K562 (cell line): ENCODE measurements at regions not wholly inside any gene's neighbourhood (a gene's known extent, or its start where the extent isn't known, plus 50 kb on each side); places are given as distances from the start of the nearest gene placed in this dataset.
"Not testable (repeated sequence)": the region's sequence is repeated elsewhere in the genome, so short reads cannot be mapped to it uniquely, and the experiment has no call there.

Experiments
- ATAC-seq: fragments of 200-7000 bp; cut with Tn5 transposase; 3 replicates; pipeline ENCODE4 v1.9.1; 2020; ENCODE audit warnings: moderate library complexity
- BruUV-seq: library from RNA; stranded (reverse); fragments of 400-500 nt; replicated peaks from 2 replicates; lab custom pipeline; 2021; lab: Mats Ljungman, UMichigan
- CTCF ChIA-PET: fragments of 300-600 bp; formaldehyde crosslinking; extraction: SDS; loops from one replicate; lab custom pipeline; 2021; ENCODE audit warnings: low intra/inter-chr PET ratio; lab: Yijun Ruan, JAX
- POLR2A ChIA-PET: fragments of 300-600, 350-650 bp; sonication (Branson Sonifier 250); formaldehyde crosslinking; extraction: SDS; loops from one replicate; lab custom pipeline; 2021; ENCODE audit warnings: antibody characterized with exemption, inconsistent platforms; lab: Yijun Ruan, JAX
- DNase-seq, 4 experiments: peaks; one replicate each; pipeline versions ENCODE4 v3.0.0 to v3.0.0-alpha.2; 2011 to 2018; ENCODE audit warnings: low spot score in 3 of 4, mixed read lengths in 3 of 4; ENCODE audit errors: extremely low read depth in 1 of 4
- FAIRE-seq: peaks from 2 replicates; lab custom pipeline; 2011; peaks lifted over from hg19 to GRCh38; lab: Jason Lieb, UNC
- H2AFZ ChIP-seq: 2 replicates; pipeline ENCODE4 v1.6.0; 2011; ENCODE audit warnings: low read depth, low read length, control low read depth, inconsistent platforms
- H3K27ac ChIP-seq: fragments of 200-600 bp; 3 replicates; pipeline ENCODE4 v1.8.0; 2011; ENCODE audit warnings: low read depth, mild to moderate bottlenecking, control low read depth, inconsistent platforms, low read length, moderate library complexity, mixed read lengths; ENCODE audit errors: extremely low read depth
- H3K27me3 ChIP-seq, 2 experiments: fragments of 300-600 bp in 1 of 2; 2 replicates in 1 of 2; 3 replicates in 1 of 2; pipeline versions ENCODE4 v1.6.0 to v1.8.0; 2011; ENCODE audit warnings: inconsistent platforms in 2 of 2, low read length in 2 of 2, mild to moderate bottlenecking in 1 of 2, mixed read lengths in 1 of 2, moderate library complexity in 1 of 2; ENCODE audit not compliant: control insufficient read depth in 2 of 2, insufficient read depth in 2 of 2
- H3K36me3 ChIP-seq: fragments of 300-600 bp; 3 replicates; pipeline ENCODE4 v1.8.0; 2011; ENCODE audit warnings: mild to moderate bottlenecking, low read length, inconsistent platforms; ENCODE audit not compliant: control insufficient read depth, insufficient read depth
- H3K4me1 ChIP-seq, 2 experiments: fragments of 200-600 bp in 1 of 2; replicated peaks in 1 of 2; 2 replicates in 1 of 2; 3 replicates in 1 of 2; pipeline versions ENCODE4 v1.5.1 to v1.8.0; 2011; ENCODE audit warnings: inconsistent platforms in 2 of 2, low read length in 2 of 2, mild to moderate bottlenecking in 1 of 2, mixed read lengths in 1 of 2, moderate library complexity in 1 of 2; ENCODE audit not compliant: control insufficient read depth in 2 of 2, insufficient read depth in 2 of 2
- H3K4me2 ChIP-seq: 2 replicates; pipeline ENCODE4 v1.6.1; 2011; ENCODE audit warnings: low read length, control low read depth, inconsistent platforms, mixed read lengths; ENCODE audit not compliant: insufficient read depth
- H3K4me3 ChIP-seq: fragments of 200-600 bp; sonication (generic), shearing (Covaris generic); 2 replicates; pipeline ENCODE4 v1.5.1; 2016; ENCODE audit warnings: control low read depth, inconsistent platforms
- H3K79me2 ChIP-seq: fragments of 200-600 bp; 3 replicates; pipeline ENCODE4 v1.8.0; 2011; ENCODE audit warnings: low read length, inconsistent platforms; ENCODE audit not compliant: control insufficient read depth, insufficient read depth
- H3K9ac ChIP-seq, 2 experiments: 2 replicates each; pipeline versions ENCODE4 v1.6.0 to v1.6.1; 2011; ENCODE audit warnings: low read depth in 2 of 2, low read length in 2 of 2, control low read depth in 1 of 2, inconsistent platforms in 1 of 2, mild to moderate bottlenecking in 1 of 2, mixed read lengths in 1 of 2; ENCODE audit not compliant: insufficient read depth in 1 of 2
- H3K9me1 ChIP-seq: one replicate; pipeline ENCODE4 v1.6.0; 2011; ENCODE audit warnings: inconsistent platforms, mild to moderate bottlenecking, low read length, moderate library complexity; ENCODE audit not compliant: control insufficient read depth, insufficient read depth
- H3K9me3 ChIP-seq: replicated peaks from 2 replicates; pipeline ENCODE4 v1.5.1; 2011; ENCODE audit warnings: low read depth, low read length, inconsistent platforms; ENCODE audit not compliant: control insufficient read depth, insufficient read depth
- H4K20me1 ChIP-seq: replicated peaks from 2 replicates; pipeline ENCODE4 v1.6.1; 2011; ENCODE audit warnings: low read length, inconsistent platforms, mixed read lengths; ENCODE audit not compliant: control insufficient read depth, insufficient read depth
- CEBPB ChIP-seq: fragments of 450-650 bp; IDR thresholded peaks from 2 replicates; pipeline ENCODE4 v1.6.1; 2016; ENCODE audit warnings: missing genetic modification characterization, missing compliant biosample characterization
- DEAF1 ChIP-seq: fragments of 450-650 bp; formaldehyde crosslinking; IDR thresholded peaks from 2 replicates; pipeline ENCODE4 v1.4.0; 2020; ENCODE audit warnings: mild to moderate bottlenecking, moderate library complexity
- MAZ ChIP-seq, 2 experiments: fragments of 450-650 bp in 1 of 2; sonication (generic) in 1 of 2; formaldehyde crosslinking; IDR thresholded peaks in 1 of 2; conservative IDR thresholded peaks in 1 of 2; 2 replicates each; pipeline versions ENCODE4 v1.4.0 to v1.5.0; 2020; ENCODE audit warnings: mild to moderate bottlenecking in 1 of 2, missing genetic modification reagents in 1 of 2
- WGBS: fragments of 100-300 bp; shearing (Covaris generic); methylation state at CpG from one replicate; pipeline ENCODE4 v1.1.6; 2016; ENCODE audit warnings: low coverage, mixed read lengths; ENCODE audit not compliant: insufficient coverage; ENCODE audit errors: missing lambda C conversion rate; 5-methylcytosine and 5-hydroxymethylcytosine counted together
- in situ Hi-C: fragments of 300-500 bp; cut with MboI; formaldehyde crosslinking; loops from 4 replicates; pipeline ENCODE4 v1.15.0; 2018; ENCODE audit warnings: inconsistent platforms, mixed read lengths
- intact Hi-C: fragments of 100-400 bp; cut with micrococcal nuclease; formaldehyde crosslinking; loops from 2 replicates; pipeline ENCODE4 v1.14.2; 2022
- TF ChIP-seq, protein P1 (sequence below), 2 experiments: fragments of 450-650 bp; formaldehyde crosslinking in 1 of 2; IDR thresholded peaks; 2 replicates each; pipeline versions ENCODE4 v1.4.0 to v1.6.1; 2014 to 2020; ENCODE audit warnings: mild to moderate bottlenecking in 2 of 2, borderline replicate concordance in 1 of 2, low read depth in 1 of 2

DNA sequence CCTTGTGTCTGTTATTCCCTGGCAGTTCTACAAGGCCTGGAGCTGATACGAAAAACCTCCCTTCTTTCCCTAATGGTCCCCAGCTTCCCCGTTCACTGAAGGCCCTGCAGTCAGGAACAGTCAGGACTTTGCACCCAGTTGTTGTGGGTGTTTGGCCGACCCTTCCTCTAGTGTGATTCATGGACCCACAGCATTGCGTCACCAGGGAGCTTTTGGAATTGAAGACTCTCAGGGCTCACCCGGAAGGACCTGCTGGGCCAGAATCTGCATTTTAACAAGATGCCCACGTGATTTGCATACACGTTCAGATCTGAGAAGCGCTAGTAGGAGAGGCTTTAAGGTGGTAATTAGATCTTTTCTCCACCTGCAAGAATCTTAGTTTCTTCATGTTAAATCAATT is 136.8 kb upstream of the CCZ1B start:
- intact Hi-C loops, POLR2A ChIA-PET, H3K9ac ChIP-seq, H3K4me3 ChIP-seq, ATAC-seq, CTCF ChIA-PET, BruUV-seq, DNase-seq, H4K20me1 ChIP-seq, H3K27ac ChIP-seq, H3K4me2 ChIP-seq, H3K27me3 ChIP-seq, H3K4me1 ChIP-seq, H3K79me2 ChIP-seq, FAIRE-seq, H3K9me1 ChIP-seq, H3K9me3 ChIP-seq, H2AFZ ChIP-seq, H3K36me3 ChIP-seq: not testable (repeated sequence)
- in situ Hi-C loops, result loop anchor here (25.0 kb wide), 3 partner anchors 349 to 1324 kb away; no protein-coding TSS in a partner anchor
- WGBS, result 41% methylated on average over 6 of the region's 8 CpGs
- TF ChIP-seq CEBPB (tag), result 0 out of 2 replicates have a peak, but pooled peaks have one; percentile 9

- H3K27me3 ChIP-seq, H3K9me3 ChIP-seq, H3K36me3 ChIP-seq, BruUV-seq, ATAC-seq, POLR2A ChIA-PET, H3K4me2 ChIP-seq, H2AFZ ChIP-seq, H3K9ac ChIP-seq, H3K79me2 ChIP-seq, H3K4me1 ChIP-seq, H3K9me1 ChIP-seq, H3K4me3 ChIP-seq, H3K27ac ChIP-seq, H4K20me1 ChIP-seq: not testable (repeated sequence)
- intact Hi-C loops (loop anchor here (2.0 to 5.0 kb wide), 6 partner anchors 137 to 1332 kb away; partner anchors contain the start of gene C1GALT1), in situ Hi-C loops (loop anchor here (5.0 to 25.0 kb wide), 5 partner anchors 137 to 1322 kb away; partner anchors contain the start of gene COL28A1)
- FAIRE-seq, result peak; percentile 63
- CTCF ChIA-PET, result interaction anchor here (0.7 to 1.3 kb wide), 2 partner anchors 388 to 679 kb away, joined by 3 read pairs; no protein-coding TSS in a partner anchor
- WGBS, result 3% methylated on average over 6 of the region's 6 CpGs
- DNase-seq, result peak in 1 of 4 experiments; percentile 62
- peak; percentile 65 for TF ChIP-seq DEAF1 (CRISPR knock-in tag)
- TF ChIP-seq, protein P1, sequence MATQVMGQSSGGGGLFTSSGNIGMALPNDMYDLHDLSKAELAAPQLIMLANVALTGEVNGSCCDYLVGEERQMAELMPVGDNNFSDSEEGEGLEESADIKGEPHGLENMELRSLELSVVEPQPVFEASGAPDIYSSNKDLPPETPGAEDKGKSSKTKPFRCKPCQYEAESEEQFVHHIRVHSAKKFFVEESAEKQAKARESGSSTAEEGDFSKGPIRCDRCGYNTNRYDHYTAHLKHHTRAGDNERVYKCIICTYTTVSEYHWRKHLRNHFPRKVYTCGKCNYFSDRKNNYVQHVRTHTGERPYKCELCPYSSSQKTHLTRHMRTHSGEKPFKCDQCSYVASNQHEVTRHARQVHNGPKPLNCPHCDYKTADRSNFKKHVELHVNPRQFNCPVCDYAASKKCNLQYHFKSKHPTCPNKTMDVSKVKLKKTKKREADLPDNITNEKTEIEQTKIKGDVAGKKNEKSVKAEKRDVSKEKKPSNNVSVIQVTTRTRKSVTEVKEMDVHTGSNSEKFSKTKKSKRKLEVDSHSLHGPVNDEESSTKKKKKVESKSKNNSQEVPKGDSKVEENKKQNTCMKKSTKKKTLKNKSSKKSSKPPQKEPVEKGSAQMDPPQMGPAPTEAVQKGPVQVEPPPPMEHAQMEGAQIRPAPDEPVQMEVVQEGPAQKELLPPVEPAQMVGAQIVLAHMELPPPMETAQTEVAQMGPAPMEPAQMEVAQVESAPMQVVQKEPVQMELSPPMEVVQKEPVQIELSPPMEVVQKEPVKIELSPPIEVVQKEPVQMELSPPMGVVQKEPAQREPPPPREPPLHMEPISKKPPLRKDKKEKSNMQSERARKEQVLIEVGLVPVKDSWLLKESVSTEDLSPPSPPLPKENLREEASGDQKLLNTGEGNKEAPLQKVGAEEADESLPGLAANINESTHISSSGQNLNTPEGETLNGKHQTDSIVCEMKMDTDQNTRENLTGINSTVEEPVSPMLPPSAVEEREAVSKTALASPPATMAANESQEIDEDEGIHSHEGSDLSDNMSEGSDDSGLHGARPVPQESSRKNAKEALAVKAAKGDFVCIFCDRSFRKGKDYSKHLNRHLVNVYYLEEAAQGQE (IDR thresholded peaks at IDR 0.05; ENCODE audit: borderline replicate concordance), result peak; percentile 83
- TF ChIP-seq, protein P1 (CRISPR knock-in tag; IDR thresholded peaks at IDR 0.05; ENCODE audit: low read depth), result not testable (repeated sequence)
- 0 out of 4 replicates have a peak, but pooled peaks of 1 of the 2 experiments have one; percentile 27 for TF ChIP-seq MAZ (CRISPR knock-in tag; conservative IDR thresholded peaks at IDR 0.05 in 1 of 2, IDR thresholded peaks at IDR 0.05 in 1 of 2)
Observed at GRCh38 chr7:6965051-6965450, 139.0 kb upstream of the CCZ1B start.
